HFFc6 (cell line): ENCODE measurements at regions not wholly inside any gene's neighbourhood (a gene's known extent, or its start where the extent isn't known, plus 50 kb on each side); places are given as distances from the start of the nearest gene placed in this dataset.

Experiments used
- DNase-seq: peaks from one replicate; pipeline ENCODE4 v3.0.0-alpha.2; 2018
- H3K27ac Mint-ChIP-seq: 2 replicates; pipeline ENCODE4 v1.8.0; 2020; ENCODE audit warnings: mild to moderate bottlenecking, mixed read lengths
- H3K27me3 Mint-ChIP-seq: 2 replicates; pipeline ENCODE4 v1.8.0; 2021; ENCODE audit warnings: mild to moderate bottlenecking, moderate library complexity, mixed read lengths; ENCODE audit not compliant: insufficient read depth
- H3K36me3 Mint-ChIP-seq: 2 replicates; pipeline ENCODE4 v1.8.0; 2021; ENCODE audit warnings: low read depth, mixed read lengths
- H3K4me1 Mint-ChIP-seq: 2 replicates; pipeline ENCODE4 v1.8.0; 2020; ENCODE audit warnings: low read depth, mixed read lengths
- H3K4me3 Mint-ChIP-seq: 2 replicates; pipeline ENCODE4 v1.8.0; 2020; ENCODE audit warnings: mild to moderate bottlenecking, moderate library complexity, mixed read lengths
- H3K9me3 Mint-ChIP-seq: 2 replicates; pipeline ENCODE4 v1.8.0; 2020; ENCODE audit warnings: mild to moderate bottlenecking, mixed read lengths
- CTCF ChIP-seq: fragments of 200-600 bp; sonication (generic); IDR thresholded peaks from 2 replicates; pipeline ENCODE4 v1.5.0; 2021; ENCODE audit warnings: antibody characterized with exemption, mild to moderate bottlenecking

GRCh38 chr3:146326875-146327543 is 76.1 kb upstream of the PLSCR4 start:
- peak; percentile 68 for DNase-seq
- TF ChIP-seq CTCF, result peak; percentile 85
- H3K27me3 Mint-ChIP-seq, result no peaks in the 10 kb centered on the region
- no peaks in the 10 kb centered on the region; the same call in 1 of the 2 replicates for H3K36me3 Mint-ChIP-seq
- no peaks in the 10 kb centered on the region for H3K9me3 Mint-ChIP-seq
- no peak overlapping the region for H3K4me3 Mint-ChIP-seq
- no peak overlapping the region for H3K27ac Mint-ChIP-seq
- peaks cover 10% of the 10 kb centered on the region for H3K4me1 Mint-ChIP-seq

GRCh38 chr3:146325170-146325569 is 74.3 kb upstream of the PLSCR4 start:
- H3K27me3 Mint-ChIP-seq, result no peaks in the 10 kb centered on the region; the same call in 1 of the 2 replicates
- no peak for TF ChIP-seq CTCF
- no peak for DNase-seq
- H3K9me3 Mint-ChIP-seq, result no peaks in the 10 kb centered on the region
- peaks cover 11% of the 10 kb centered on the region for H3K4me1 Mint-ChIP-seq
- no peak overlapping the region for H3K4me3 Mint-ChIP-seq
- H3K27ac Mint-ChIP-seq, result no peak overlapping the region
- H3K36me3 Mint-ChIP-seq, result no peaks in the 10 kb centered on the region; the same call in 1 of the 2 replicates

- H3K36me3 Mint-ChIP-seq, result no peaks in the 10 kb centered on the region; the same call in 1 of the 2 replicates
- H3K4me1 Mint-ChIP-seq, result peaks cover 11% of the 10 kb centered on the region
- TF ChIP-seq CTCF, result no peak
- no peaks in the 10 kb centered on the region for H3K9me3 Mint-ChIP-seq
- no peak overlapping the region for H3K4me3 Mint-ChIP-seq
- DNase-seq, result no peak
- H3K27ac Mint-ChIP-seq, result no peak overlapping the region
- no peaks in the 10 kb centered on the region; the same call in 1 of the 2 replicates for H3K27me3 Mint-ChIP-seq
Observed at GRCh38 chr3:146322216-146322817, 71.4 kb upstream of the PLSCR4 start.

GRCh38 chr3:146314871-146315270 is 64.0 kb upstream of the PLSCR4 start:
- peaks cover 29% of the 10 kb centered on the region for H3K36me3 Mint-ChIP-seq
- no peaks in the 10 kb centered on the region for H3K27me3 Mint-ChIP-seq
- H3K9me3 Mint-ChIP-seq, result peaks cover 13% of the 10 kb centered on the region
- DNase-seq, result no peak
- peaks cover 48% of the 10 kb centered on the region for H3K4me1 Mint-ChIP-seq
- H3K27ac Mint-ChIP-seq, result no peak overlapping the region
- no peak for TF ChIP-seq CTCF
- H3K4me3 Mint-ChIP-seq, result peak overlapping the region; percentile 69; the same call in 1 of the 2 replicates

GRCh38 chr3:146313746-146314111 is 62.8 kb upstream of the PLSCR4 start:
- Mint-ChIP-seq H3K9me3 (peaks cover 13% of the 10 kb centered on the region), H3K27me3 (no peaks in the 10 kb centered on the region), H3K4me1 (peaks cover 59% of the 10 kb centered on the region), H3K4me3 (peak overlapping the region; percentile 69), H3K27ac (peak overlapping the region; percentile 85), H3K36me3 (peaks cover 33% of the 10 kb centered on the region)
- DNase-seq, result peak; percentile 83
- no peak for TF ChIP-seq CTCF
